ENCODE measurements at regions not wholly inside any gene's neighbourhood (a gene's known extent, or its start where the extent isn't known, plus 50 kb on each side); places are given as distances from the start of the nearest gene placed in this dataset.

DNA sequence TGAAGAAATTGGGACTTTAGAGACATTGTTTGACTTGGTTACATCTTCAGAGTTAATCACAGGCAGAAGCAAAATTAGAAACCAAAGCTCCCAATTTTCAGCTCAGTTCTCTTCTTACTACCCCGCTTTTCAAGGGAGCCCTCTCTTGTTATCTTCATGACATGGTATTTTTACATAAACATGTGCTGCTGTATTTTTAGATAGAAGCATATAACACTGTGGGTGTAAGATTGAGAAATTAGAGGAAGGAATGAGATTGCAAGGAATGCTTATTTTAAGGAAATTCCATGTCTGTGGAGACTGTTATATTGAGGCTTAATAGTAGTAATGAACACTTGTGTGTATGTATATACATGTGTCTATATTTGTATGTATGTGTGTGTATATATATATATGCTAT lies 401.6 kb downstream of the TMEM232 start:
- TF ChIP-seq CTCF (IDR thresholded peaks at IDR 0.05): no peak
- no peak for TF ChIP-seq POLR2A (IDR thresholded peaks at IDR 0.05)

Data from testis (tissue), 2 donors.